ENCODE measurements at regions not wholly inside any gene's neighbourhood (a gene's known extent, or its start where the extent isn't known, plus 50 kb on each side); places are given as distances from the start of the nearest gene placed in this dataset.

- TF ChIP-seq ZFX (IDR thresholded peaks at IDR 0.05; ENCODE audit: borderline replicate concordance): no peak
- TF ChIP-seq, protein P1, sequence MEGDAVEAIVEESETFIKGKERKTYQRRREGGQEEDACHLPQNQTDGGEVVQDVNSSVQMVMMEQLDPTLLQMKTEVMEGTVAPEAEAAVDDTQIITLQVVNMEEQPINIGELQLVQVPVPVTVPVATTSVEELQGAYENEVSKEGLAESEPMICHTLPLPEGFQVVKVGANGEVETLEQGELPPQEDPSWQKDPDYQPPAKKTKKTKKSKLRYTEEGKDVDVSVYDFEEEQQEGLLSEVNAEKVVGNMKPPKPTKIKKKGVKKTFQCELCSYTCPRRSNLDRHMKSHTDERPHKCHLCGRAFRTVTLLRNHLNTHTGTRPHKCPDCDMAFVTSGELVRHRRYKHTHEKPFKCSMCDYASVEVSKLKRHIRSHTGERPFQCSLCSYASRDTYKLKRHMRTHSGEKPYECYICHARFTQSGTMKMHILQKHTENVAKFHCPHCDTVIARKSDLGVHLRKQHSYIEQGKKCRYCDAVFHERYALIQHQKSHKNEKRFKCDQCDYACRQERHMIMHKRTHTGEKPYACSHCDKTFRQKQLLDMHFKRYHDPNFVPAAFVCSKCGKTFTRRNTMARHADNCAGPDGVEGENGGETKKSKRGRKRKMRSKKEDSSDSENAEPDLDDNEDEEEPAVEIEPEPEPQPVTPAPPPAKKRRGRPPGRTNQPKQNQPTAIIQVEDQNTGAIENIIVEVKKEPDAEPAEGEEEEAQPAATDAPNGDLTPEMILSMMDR (IDR thresholded peaks at IDR 0.05): no peak
- H3K27ac ChIP-seq: no peak overlapping the region
Measured at GRCh38 chr9:79470954-79471353, 100.8 kb upstream of the TLE4 start.

- TF ChIP-seq ZFX (IDR thresholded peaks at IDR 0.05; ENCODE audit: borderline replicate concordance): no peak
- TF ChIP-seq, protein P1 (IDR thresholded peaks at IDR 0.05): no peak
- no peak overlapping the region for H3K27ac ChIP-seq
Measured at GRCh38 chr9:79471580-79472543, 99.9 kb upstream of the TLE4 start.

DNA sequence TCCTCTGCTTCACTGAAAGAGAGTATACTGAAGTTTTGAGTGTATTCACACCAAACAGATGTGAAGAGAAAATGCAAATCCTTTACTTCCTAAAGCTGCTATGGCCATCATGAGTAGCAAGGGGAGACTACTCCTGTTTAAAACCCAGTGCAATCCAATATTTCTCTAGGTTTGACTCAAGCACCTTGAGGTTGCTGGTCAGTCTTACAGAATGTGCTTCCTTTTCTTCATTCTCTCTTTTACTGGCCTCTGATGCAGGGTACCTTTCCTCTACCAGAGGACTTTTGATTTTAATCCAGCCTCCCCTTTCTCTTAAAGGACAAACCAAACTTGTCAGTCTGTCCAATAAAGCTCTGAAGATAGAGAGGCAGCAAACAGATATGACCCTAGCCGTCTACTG lies 98.1 kb upstream of the TLE4 start:
- H3K27ac ChIP-seq: no peak overlapping the region
- TF ChIP-seq, protein P1 (IDR thresholded peaks at IDR 0.05): no peak
- TF ChIP-seq ZFX (IDR thresholded peaks at IDR 0.05; ENCODE audit: borderline replicate concordance): no peak

GRCh38 chr9:79477241-79477840 lies 94.4 kb upstream of the TLE4 start:
- H3K27ac ChIP-seq: no peak overlapping the region
- TF ChIP-seq ZFX (IDR thresholded peaks at IDR 0.05; ENCODE audit: borderline replicate concordance): no peak
- TF ChIP-seq, protein P1 (IDR thresholded peaks at IDR 0.05): no peak

- TF ChIP-seq, protein P1 (IDR thresholded peaks at IDR 0.05): peak; percentile 27
- no peak for TF ChIP-seq ZFX (IDR thresholded peaks at IDR 0.05; ENCODE audit: borderline replicate concordance)
- H3K27ac ChIP-seq: no peak overlapping the region
Measured at GRCh38 chr9:79477955-79478771, 93.6 kb upstream of the TLE4 start.

GRCh38 chr9:79480639-79481038 lies 91.1 kb upstream of the TLE4 start:
- TF ChIP-seq, protein P1 (IDR thresholded peaks at IDR 0.05): no peak
- TF ChIP-seq ZFX (IDR thresholded peaks at IDR 0.05; ENCODE audit: borderline replicate concordance): no peak

More at GRCh38 chr9:79480639-79481038, 91.1 kb upstream of the TLE4 start:
- no peak overlapping the region for H3K27ac ChIP-seq

Data from 22Rv1 (cell line).